ENCODE measurements at regions not wholly inside any gene's neighbourhood (a gene's known extent, or its start where the extent isn't known, plus 50 kb on each side); places are given as distances from the start of the nearest gene placed in this dataset.
A peak's percentile ranks its signal among the peaks of the same experiment; 100 is the strongest.

GRCh38 chr1:81007024-81007423 lies 793.7 kb upstream of the ADGRL2 start:
- H3K4me1 Mint-ChIP-seq = no peaks in the 10 kb centered on the region
- peaks cover 0 to 3% (median 0%) of the 10 kb centered on the region in 3 donors for H3K9me3 Mint-ChIP-seq
- H3K27ac Mint-ChIP-seq = no peak overlapping the region
- no peak overlapping the region for H3K4me3 Mint-ChIP-seq
- H3K36me3 Mint-ChIP-seq = no peaks in the 10 kb centered on the region
- H3K27me3 Mint-ChIP-seq = no peaks in the 10 kb centered on the region

DNA sequence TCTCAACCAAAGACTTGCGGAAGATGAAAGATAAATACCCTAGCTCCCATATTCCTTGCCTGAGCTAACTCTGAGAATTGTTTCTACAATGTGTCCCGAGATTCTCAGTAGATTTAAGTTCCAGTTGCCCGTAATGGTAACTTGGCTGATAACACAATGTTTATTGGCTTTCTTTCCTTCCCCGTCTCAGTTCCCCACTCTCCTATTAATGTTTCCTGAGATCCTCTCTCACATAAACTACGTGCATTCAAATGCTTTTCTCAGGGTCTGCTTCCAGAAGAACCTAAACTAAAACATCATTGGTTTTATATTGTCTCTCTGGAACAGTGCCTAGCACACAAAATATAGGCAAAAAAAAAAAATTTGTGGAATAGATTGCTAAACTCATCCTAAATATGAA lies 794.2 kb upstream of the ADGRL2 start:
- H3K27me3 Mint-ChIP-seq = no peaks in the 10 kb centered on the region

GRCh38 chr1:81004011-81004410 lies 796.7 kb upstream of the ADGRL2 start:
- H3K9me3 Mint-ChIP-seq = peaks cover 0 to 17% (median 0%) of the 10 kb centered on the region in 3 donors
- H3K27ac Mint-ChIP-seq = no peak overlapping the region
- no peak overlapping the region for H3K4me3 Mint-ChIP-seq

More for the DNA sequence above, 794.2 kb upstream of the ADGRL2 start:
- H3K36me3 Mint-ChIP-seq = no peaks in the 10 kb centered on the region
- peaks cover 0 to 6% (median 0%) of the 10 kb centered on the region in 3 donors for H3K9me3 Mint-ChIP-seq
- no peak overlapping the region for H3K4me3 Mint-ChIP-seq
- H3K27ac Mint-ChIP-seq = no peak overlapping the region
- peaks cover 0 to 2% (median 0%) of the 10 kb centered on the region in 3 donors for H3K4me1 Mint-ChIP-seq

GRCh38 chr1:80994934-80995333 lies 805.8 kb upstream of the ADGRL2 start:
- H3K27me3 Mint-ChIP-seq = no peaks in the 10 kb centered on the region

More at GRCh38 chr1:81004011-81004410, 796.7 kb upstream of the ADGRL2 start:
- Mint-ChIP-seq H3K36me3 (no peaks in the 10 kb centered on the region), H3K27me3 (no peaks in the 10 kb centered on the region), H3K4me1 (peaks cover 0 to 2% (median 0%) of the 10 kb centered on the region in 3 donors)

GRCh38 chr1:80994038-80994437 lies 806.7 kb upstream of the ADGRL2 start:
- Mint-ChIP-seq H3K4me3 (no peak overlapping the region), H3K27me3 (no peaks in the 10 kb centered on the region), H3K36me3 (no peaks in the 10 kb centered on the region), H3K9me3 (no peaks in the 10 kb centered on the region), H3K27ac (no peak overlapping the region), H3K4me1 (peaks cover 0 to 3% (median 0%) of the 10 kb centered on the region in 3 donors)

More at GRCh38 chr1:80994934-80995333, 805.8 kb upstream of the ADGRL2 start:
- H3K4me1 Mint-ChIP-seq = peaks cover 0 to 3% (median 0%) of the 10 kb centered on the region in 3 donors
- no peaks in the 10 kb centered on the region for H3K36me3 Mint-ChIP-seq
- H3K9me3 Mint-ChIP-seq = no peaks in the 10 kb centered on the region
- H3K27ac Mint-ChIP-seq = no peak overlapping the region
- no peak overlapping the region for H3K4me3 Mint-ChIP-seq

- no peaks in the 10 kb centered on the region for H3K27me3 Mint-ChIP-seq
- H3K9me3 Mint-ChIP-seq = no peaks in the 10 kb centered on the region
- no peaks in the 10 kb centered on the region for H3K36me3 Mint-ChIP-seq
- H3K4me1 Mint-ChIP-seq = peaks cover 0 to 3% (median 0%) of the 10 kb centered on the region in 3 donors
- H3K27ac Mint-ChIP-seq = no peak overlapping the region
- H3K4me3 Mint-ChIP-seq = no peak overlapping the region
Measured at GRCh38 chr1:80993154-80993980, 807.4 kb upstream of the ADGRL2 start.

DNA sequence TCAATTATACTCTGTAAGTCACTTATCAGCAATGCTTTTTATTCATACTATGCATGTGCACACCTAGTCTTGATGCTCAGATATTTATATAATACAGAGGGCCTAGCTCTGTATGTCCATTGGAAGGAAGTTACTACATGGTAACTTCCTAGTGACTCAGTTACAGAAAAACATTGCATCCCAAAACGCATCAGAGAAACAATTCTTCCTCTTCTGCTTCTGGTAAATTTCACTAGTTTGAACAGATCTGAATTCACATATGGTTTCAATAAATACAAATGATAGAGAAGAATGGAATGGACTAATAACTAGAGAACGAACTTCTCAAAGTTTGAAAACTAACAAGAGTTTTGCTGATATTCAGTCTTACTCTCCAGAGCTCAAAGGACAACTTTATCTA lies 811.3 kb upstream of the ADGRL2 start:
- no peaks in the 10 kb centered on the region for H3K4me1 Mint-ChIP-seq
- H3K36me3 Mint-ChIP-seq = no peaks in the 10 kb centered on the region
- no peak overlapping the region for H3K27ac Mint-ChIP-seq
- H3K27me3 Mint-ChIP-seq = no peaks in the 10 kb centered on the region
- no peak overlapping the region for H3K4me3 Mint-ChIP-seq
- H3K9me3 Mint-ChIP-seq = peaks cover 0 to 4% (median 2%) of the 10 kb centered on the region in 3 donors

DNA sequence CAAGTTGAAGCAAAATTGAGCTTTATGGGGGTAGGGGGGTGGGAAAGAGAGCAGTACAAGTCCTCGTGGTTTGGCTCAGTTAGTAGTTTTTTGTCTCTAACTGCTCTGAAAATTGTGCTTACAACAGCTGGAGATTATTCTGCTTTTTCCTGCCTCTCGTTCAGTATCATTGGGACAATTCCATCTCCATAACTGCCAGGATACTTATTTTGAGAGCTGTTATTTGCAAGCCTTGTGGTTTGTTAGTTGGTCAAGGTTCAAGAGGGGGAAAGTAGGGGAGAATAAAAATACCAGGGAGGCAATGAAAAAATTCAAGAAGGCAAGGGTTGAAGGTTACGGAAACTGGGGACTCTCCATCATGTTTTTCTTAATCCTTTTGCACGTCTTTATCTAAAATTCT lies 811.8 kb upstream of the ADGRL2 start:
- H3K4me1 Mint-ChIP-seq = no peaks in the 10 kb centered on the region
- H3K9me3 Mint-ChIP-seq = peaks cover 0 to 4% (median 2%) of the 10 kb centered on the region in 3 donors
- H3K27me3 Mint-ChIP-seq = no peaks in the 10 kb centered on the region
- no peaks in the 10 kb centered on the region for H3K36me3 Mint-ChIP-seq
- H3K4me3 Mint-ChIP-seq = no peak overlapping the region
- H3K27ac Mint-ChIP-seq = peak overlapping the region in 1 of 3 donors; percentile 64

DNA sequence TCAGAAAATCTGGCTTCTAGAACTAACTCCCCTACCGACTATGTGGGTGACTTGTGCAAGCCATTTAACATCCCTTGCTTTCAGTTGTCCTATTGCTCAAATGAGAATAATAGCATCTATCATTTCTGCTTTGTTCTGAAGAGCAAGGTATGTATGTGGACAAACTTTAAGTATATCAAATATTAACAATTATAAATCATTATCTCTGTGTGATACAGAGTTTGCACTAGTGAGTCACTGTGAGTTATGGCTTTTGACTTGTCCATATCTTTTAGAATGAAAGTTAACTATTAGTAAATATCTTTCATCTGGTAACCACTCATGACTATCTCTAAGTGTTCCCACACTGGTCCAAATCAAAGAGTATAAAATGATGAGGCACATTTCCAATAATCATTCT lies 812.9 kb upstream of the ADGRL2 start:
- H3K27me3 Mint-ChIP-seq = no peaks in the 10 kb centered on the region
- no peaks in the 10 kb centered on the region for H3K4me1 Mint-ChIP-seq

GRCh38 chr1:80987106-80987505 lies 813.6 kb upstream of the ADGRL2 start:
- Mint-ChIP-seq H3K27ac (no peak overlapping the region), H3K4me3 (no peak overlapping the region), H3K36me3 (no peaks in the 10 kb centered on the region), H3K4me1 (no peaks in the 10 kb centered on the region), H3K9me3 (peaks cover 0 to 4% (median 2%) of the 10 kb centered on the region in 3 donors), H3K27me3 (no peaks in the 10 kb centered on the region)

More for the DNA sequence above, 812.9 kb upstream of the ADGRL2 start:
- Mint-ChIP-seq H3K9me3 (peaks cover 0 to 4% (median 2%) of the 10 kb centered on the region in 3 donors), H3K27ac (no peak overlapping the region), H3K4me3 (no peak overlapping the region), H3K36me3 (no peaks in the 10 kb centered on the region)

- peaks cover 0 to 2% (median 0%) of the 10 kb centered on the region in 3 donors for H3K4me1 Mint-ChIP-seq
- no peak overlapping the region for H3K27ac Mint-ChIP-seq
- H3K27me3 Mint-ChIP-seq = no peaks in the 10 kb centered on the region
- peaks cover 0 to 6% (median 4%) of the 10 kb centered on the region in 3 donors for H3K9me3 Mint-ChIP-seq
- no peaks in the 10 kb centered on the region for H3K36me3 Mint-ChIP-seq
- no peak overlapping the region for H3K4me3 Mint-ChIP-seq
Measured at GRCh38 chr1:80982831-80983230, 817.9 kb upstream of the ADGRL2 start.

GRCh38 chr1:80973101-80973500 lies 827.6 kb upstream of the ADGRL2 start:
- no peak overlapping the region for H3K27ac Mint-ChIP-seq
- H3K36me3 Mint-ChIP-seq = no peaks in the 10 kb centered on the region
- no peaks in the 10 kb centered on the region for H3K27me3 Mint-ChIP-seq
- H3K4me1 Mint-ChIP-seq = no peaks in the 10 kb centered on the region
- H3K4me3 Mint-ChIP-seq = no peak overlapping the region
- no peaks in the 10 kb centered on the region for H3K9me3 Mint-ChIP-seq

DNA sequence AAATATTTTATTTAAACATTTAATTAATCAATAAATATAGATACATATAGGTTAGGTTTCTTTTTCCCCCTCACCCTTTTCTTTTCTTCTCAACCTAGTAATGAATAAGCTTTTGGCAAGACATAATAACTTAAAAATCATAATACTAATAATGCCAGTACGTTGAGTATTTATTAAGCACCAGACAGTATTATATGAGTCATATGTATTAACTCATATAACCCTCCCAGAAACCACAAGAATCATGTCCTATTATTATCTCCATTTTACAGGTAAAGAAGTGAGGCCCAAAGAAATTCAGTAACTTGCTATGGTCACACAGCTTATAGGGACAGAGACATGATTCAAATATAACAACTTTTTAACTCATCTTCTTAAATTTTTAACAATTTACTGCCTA lies 834.5 kb upstream of the ADGRL2 start:
- Mint-ChIP-seq H3K9me3 (no peaks in the 10 kb centered on the region), H3K27me3 (no peaks in the 10 kb centered on the region), H3K27ac (no peak overlapping the region), H3K4me1 (peaks cover 0 to 3% (median 0%) of the 10 kb centered on the region in 3 donors), H3K36me3 (no peaks in the 10 kb centered on the region), H3K4me3 (no peak overlapping the region)

GRCh38 chr1:80962564-80962963 lies 838.2 kb upstream of the ADGRL2 start:
- Mint-ChIP-seq H3K27me3 (no peaks in the 10 kb centered on the region), H3K36me3 (no peaks in the 10 kb centered on the region), H3K4me3 (no peak overlapping the region), H3K9me3 (peaks cover 0 to 2% (median 0%) of the 10 kb centered on the region in 3 donors), H3K27ac (no peak overlapping the region), H3K4me1 (peaks cover 0 to 3% (median 0%) of the 10 kb centered on the region in 3 donors)

GRCh38 chr1:80961464-80962190 lies 839.1 kb upstream of the ADGRL2 start:
- H3K36me3 Mint-ChIP-seq = no peaks in the 10 kb centered on the region
- H3K27ac Mint-ChIP-seq = no peak overlapping the region
- H3K27me3 Mint-ChIP-seq = no peaks in the 10 kb centered on the region
- H3K9me3 Mint-ChIP-seq = peaks cover 0 to 2% (median 0%) of the 10 kb centered on the region in 3 donors
- H3K4me1 Mint-ChIP-seq = peaks cover 0 to 3% (median 0%) of the 10 kb centered on the region in 3 donors
- no peak overlapping the region for H3K4me3 Mint-ChIP-seq
